GM12874 (cell line): ENCODE measurements at regions not wholly inside any gene's neighbourhood (a gene's known extent, or its start where the extent isn't known, plus 50 kb on each side); places are given as distances from the start of the nearest gene placed in this dataset.

ENCODE experiments used
- TF ChIP-seq, protein P1 (sequence below): IDR thresholded peaks from 2 replicates; pipeline ENCODE4 v1.5.1; 2011; ENCODE audit warnings: low read depth, mild to moderate bottlenecking, control low read depth, low read length, moderate library complexity; ENCODE audit not compliant: insufficient read depth

DNA sequence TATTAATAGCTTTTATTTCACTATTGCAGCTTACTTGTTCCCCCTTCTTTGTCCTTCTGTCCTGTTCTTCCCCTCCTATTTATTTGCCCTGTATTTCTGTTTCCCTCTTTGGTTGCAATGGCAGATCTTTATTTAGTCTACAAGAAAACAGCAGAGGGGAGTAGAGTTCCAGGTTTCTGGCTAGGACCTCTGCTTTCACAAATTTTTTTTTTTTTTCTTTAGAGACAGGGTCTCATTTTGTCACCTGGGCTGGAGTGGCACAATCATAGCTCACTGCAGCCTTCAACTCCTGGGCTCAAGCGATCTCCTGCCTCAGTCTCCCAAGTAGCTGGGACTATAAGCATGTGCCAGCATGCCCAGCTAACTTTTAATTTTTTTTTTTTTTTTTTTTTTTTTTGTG lies 188.1 kb upstream of the SPRED2 start:
- TF ChIP-seq, protein P1, sequence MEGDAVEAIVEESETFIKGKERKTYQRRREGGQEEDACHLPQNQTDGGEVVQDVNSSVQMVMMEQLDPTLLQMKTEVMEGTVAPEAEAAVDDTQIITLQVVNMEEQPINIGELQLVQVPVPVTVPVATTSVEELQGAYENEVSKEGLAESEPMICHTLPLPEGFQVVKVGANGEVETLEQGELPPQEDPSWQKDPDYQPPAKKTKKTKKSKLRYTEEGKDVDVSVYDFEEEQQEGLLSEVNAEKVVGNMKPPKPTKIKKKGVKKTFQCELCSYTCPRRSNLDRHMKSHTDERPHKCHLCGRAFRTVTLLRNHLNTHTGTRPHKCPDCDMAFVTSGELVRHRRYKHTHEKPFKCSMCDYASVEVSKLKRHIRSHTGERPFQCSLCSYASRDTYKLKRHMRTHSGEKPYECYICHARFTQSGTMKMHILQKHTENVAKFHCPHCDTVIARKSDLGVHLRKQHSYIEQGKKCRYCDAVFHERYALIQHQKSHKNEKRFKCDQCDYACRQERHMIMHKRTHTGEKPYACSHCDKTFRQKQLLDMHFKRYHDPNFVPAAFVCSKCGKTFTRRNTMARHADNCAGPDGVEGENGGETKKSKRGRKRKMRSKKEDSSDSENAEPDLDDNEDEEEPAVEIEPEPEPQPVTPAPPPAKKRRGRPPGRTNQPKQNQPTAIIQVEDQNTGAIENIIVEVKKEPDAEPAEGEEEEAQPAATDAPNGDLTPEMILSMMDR = no peak

DNA sequence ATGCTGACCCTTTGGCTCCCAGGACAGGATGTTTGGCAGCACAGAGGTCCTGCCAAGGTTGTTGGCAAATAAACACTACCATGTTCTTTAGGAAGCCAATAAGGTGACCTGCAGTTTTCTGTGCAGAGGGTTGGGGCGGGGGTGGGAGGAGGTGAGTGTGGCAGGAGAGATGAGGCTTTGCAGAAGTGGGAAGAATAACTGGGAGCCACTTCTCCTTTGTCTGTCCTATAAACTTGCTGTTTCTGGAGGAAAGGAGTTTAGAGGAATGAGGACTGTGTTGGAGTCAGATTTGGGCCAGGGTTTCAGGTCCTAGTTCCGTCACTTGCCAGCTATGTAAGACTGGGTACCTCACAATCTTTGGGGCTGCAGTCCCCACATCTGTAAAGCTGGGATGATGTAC lies 187.6 kb upstream of the SPRED2 start:
- TF ChIP-seq, protein P1 = no peak

DNA sequence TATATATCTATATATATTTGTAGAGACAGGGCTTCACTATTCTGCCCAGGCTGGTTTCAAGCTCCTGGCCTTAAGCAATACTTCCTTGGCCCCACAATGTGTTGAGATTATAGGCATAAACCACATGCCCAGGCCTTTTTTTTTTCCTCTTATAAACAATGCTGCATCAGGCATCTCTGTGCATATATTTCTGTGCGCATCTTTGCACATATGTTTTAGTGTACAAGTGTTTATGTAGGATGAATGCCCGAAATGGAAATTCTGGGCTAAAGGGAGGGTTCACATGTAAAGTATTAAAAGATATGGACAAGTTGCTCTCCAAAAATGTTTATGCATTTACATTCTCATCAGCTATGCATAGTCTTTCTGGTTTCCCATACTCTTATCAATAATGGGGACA lies 183.2 kb upstream of the SPRED2 start:
- TF ChIP-seq, protein P1 = no peak

DNA sequence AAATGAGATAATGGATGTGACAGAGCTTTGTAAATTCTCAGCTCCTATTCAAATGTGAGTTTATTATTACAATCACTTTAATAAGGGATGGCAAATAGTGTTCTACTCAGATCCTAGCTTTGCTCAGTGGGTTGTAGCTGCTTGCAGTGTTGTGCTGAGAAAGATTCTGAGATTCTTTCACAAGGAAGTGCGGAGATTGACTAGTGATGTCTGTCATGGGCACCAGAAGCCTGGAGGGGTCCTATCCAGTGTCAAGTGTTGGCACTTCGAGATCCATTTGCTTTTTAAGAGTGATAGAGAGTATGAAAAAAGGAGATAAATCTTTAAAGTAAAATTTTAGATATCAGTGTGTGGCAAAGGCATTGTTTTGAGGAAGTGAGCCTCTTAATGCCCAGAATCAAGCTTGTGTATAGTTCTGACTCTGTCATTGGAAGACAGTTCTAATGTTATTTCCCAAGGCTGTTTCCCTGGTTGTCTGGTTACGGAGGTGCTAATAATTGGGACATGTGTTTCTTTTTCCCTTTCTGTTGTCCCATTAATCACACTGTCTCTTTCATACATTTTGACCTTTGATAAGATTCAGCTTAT lies 181.7 kb upstream of the SPRED2 start:
- TF ChIP-seq, protein P1 = no peak

DNA sequence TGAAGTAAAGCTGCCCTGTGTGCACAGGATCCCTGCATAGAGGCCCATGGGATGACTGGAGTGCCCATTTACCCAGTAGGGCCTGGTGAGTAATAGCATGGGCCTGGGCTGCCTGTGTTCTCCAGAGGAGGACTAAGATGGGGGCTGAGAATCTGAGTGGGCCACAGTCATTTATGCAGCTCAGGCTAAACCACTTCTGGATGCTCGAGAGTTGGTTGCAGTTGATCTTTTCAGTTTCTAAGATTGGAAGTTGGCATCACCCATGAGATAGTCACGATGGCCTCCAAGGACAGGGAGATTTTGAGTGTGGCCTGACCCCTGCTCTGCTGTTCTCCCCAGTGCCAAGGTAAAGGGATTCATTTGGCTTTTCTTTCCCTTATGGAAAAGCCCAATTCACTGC lies 179.1 kb upstream of the SPRED2 start:
- TF ChIP-seq, protein P1 = no peak

DNA sequence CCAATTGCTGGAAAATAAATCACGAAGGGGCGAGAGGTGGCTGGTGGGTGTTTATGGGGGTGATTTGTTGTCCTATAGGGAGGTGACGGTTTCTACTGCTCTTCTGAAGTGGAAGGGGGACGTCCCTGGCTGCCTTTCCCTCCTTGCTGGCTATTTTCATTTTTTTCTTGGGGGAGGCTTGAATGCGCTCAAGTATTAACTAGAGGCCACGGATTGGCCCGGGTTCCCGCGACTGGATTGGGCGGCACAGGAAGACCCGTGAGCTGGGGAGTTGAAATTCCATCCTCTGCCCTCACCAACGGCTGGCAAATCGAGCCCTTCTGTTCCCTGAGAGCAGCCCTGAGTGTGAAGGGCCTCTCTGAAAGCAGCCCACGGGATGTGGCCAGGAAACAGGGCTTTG lies 176.5 kb upstream of the SPRED2 start:
- TF ChIP-seq, protein P1 = no peak

DNA sequence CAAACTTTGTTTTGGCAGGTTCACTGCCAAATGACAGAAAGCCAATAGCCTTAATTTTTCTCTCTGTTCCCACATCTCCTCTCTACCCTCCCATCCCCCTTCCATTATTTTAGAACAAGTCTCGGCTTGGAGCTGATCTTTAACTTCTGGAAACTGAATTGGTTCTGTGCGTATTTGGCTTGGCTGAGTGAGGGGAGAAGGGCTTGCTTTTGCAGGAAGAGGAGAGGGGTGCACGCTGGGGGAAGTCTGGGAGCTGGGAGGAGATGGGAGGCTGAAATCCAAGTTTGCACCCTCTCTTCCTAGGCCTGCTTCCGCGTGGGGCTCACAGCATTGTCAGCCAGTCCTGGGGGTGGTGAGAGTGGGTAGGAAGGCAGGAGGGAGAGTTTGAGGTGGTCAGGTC lies 176.1 kb upstream of the SPRED2 start:
- TF ChIP-seq, protein P1 = no peak
